Activated CD4-positive, alpha-beta T cell treated with anti-CD3 and anti-CD28 coated beads for 36 hours (primary cell): ENCODE measurements at regions not wholly inside any gene's neighbourhood (a gene's known extent, or its start where the extent isn't known, plus 50 kb on each side); places are given as distances from the start of the nearest gene placed in this dataset.
"Not testable (repeated sequence)": the region's sequence is repeated elsewhere in the genome, so short reads cannot be mapped to it uniquely, and the experiment has no call there.

ENCODE experiments used
- ATAC-seq: fragments of 200-7000 bp; cut with Tn5 transposase; one replicate; pipeline ENCODE4 v1.10.0; 2021; ENCODE audit warnings: mild to moderate bottlenecking, moderate library complexity
- CTCF ChIA-PET: fragments of 350-600 bp; sonication (Branson Sonifier 250); formaldehyde crosslinking; loops from one replicate; lab custom pipeline; 2021; ENCODE audit warnings: antibody characterized with exemption; lab: Charles Lee
- POLR2A ChIA-PET: fragments of 350-600 bp; sonication (Branson Sonifier 250); formaldehyde crosslinking; loops from one replicate; lab custom pipeline; 2021; ENCODE audit warnings: antibody characterized with exemption, inconsistent platforms; lab: Charles Lee
- DNase-seq: peaks from one replicate; pipeline ENCODE4 v3.0.0-alpha.2; 2020
- H3K27ac Mint-ChIP-seq: one replicate; pipeline ENCODE4 v1.8.0; 2021; ENCODE audit warnings: mixed read lengths
- H3K27me3 Mint-ChIP-seq: one replicate; pipeline ENCODE4 v1.8.0; 2021; ENCODE audit warnings: mixed read lengths
- H3K36me3 Mint-ChIP-seq: one replicate; pipeline ENCODE4 v1.8.0; 2021; ENCODE audit warnings: low read depth, mixed read lengths
- H3K4me1 Mint-ChIP-seq: one replicate; pipeline ENCODE4 v1.8.0; 2021; ENCODE audit warnings: mixed read lengths
- H3K4me3 Mint-ChIP-seq: one replicate; pipeline ENCODE4 v1.8.0; 2021; ENCODE audit warnings: mild to moderate bottlenecking, moderate library complexity, mixed read lengths
- H3K9me3 Mint-ChIP-seq: one replicate; pipeline ENCODE4 v1.8.0; 2021; ENCODE audit warnings: low read depth, mixed read lengths
- intact Hi-C, 2 experiments: fragments of 100-400 bp; cut with DNase I in 1 of 2; cut with micrococcal nuclease in 1 of 2; formaldehyde crosslinking; loops; one replicate each; pipeline versions ENCODE4 v1.14.2 to v1.15.1; 2022 to 2024; cut with DNase I, micrococcal nuclease

- H3K4me3 Mint-ChIP-seq: no peak overlapping the region
- no peaks in the 10 kb centered on the region for H3K36me3 Mint-ChIP-seq
- ATAC-seq: no peak
- H3K27ac Mint-ChIP-seq: no peak overlapping the region
- no peak for DNase-seq
- H3K4me1 Mint-ChIP-seq: no peaks in the 10 kb centered on the region
- H3K9me3 Mint-ChIP-seq: no peaks in the 10 kb centered on the region
- ChIA-PET CTCF (no interaction called here), POLR2A (no interaction called here)
- no peaks in the 10 kb centered on the region for H3K27me3 Mint-ChIP-seq
- intact Hi-C loops: no loop called here
These were observed 133.7 kb downstream of the DIRAS2 start for GRCh38 chr9:90508940-90509339.

GRCh38 chr9:90511711-90512110, 130.9 kb downstream of the DIRAS2 start:
- Mint-ChIP-seq H3K36me3 (no peaks in the 10 kb centered on the region), H3K4me1 (no peaks in the 10 kb centered on the region), H3K4me3 (no peak overlapping the region), H3K27ac (no peak overlapping the region), H3K9me3 (no peaks in the 10 kb centered on the region), H3K27me3 (peaks cover 3% of the 10 kb centered on the region)
- intact Hi-C loops: no loop called here
- CTCF ChIA-PET: interaction anchor here (0.9 kb wide), 1 partner anchor 14 kb away, joined by 3 read pairs; no protein-coding TSS in a partner anchor
- POLR2A ChIA-PET: no interaction called here
- DNase-seq: no peak
- no peak for ATAC-seq

- no peak for ATAC-seq
- no peaks in the 10 kb centered on the region for H3K9me3 Mint-ChIP-seq
- CTCF ChIA-PET: no interaction called here
These were observed 127.7 kb downstream of the DIRAS2 start for GRCh38 chr9:90514877-90515276.

GRCh38 chr9:90515510-90515909, 127.1 kb downstream of the DIRAS2 start:
- H3K9me3 Mint-ChIP-seq: no peaks in the 10 kb centered on the region
- no peak overlapping the region for H3K27ac Mint-ChIP-seq
- intact Hi-C loops: no loop called here
- H3K4me3 Mint-ChIP-seq: no peak overlapping the region
- POLR2A ChIA-PET: no interaction called here
- H3K36me3 Mint-ChIP-seq: no peaks in the 10 kb centered on the region
- DNase-seq: no peak
- no peak for ATAC-seq
- H3K4me1 Mint-ChIP-seq: no peaks in the 10 kb centered on the region
- CTCF ChIA-PET: no interaction called here
- H3K27me3 Mint-ChIP-seq: peaks cover 4% of the 10 kb centered on the region

More at GRCh38 chr9:90514877-90515276, 127.7 kb downstream of the DIRAS2 start:
- intact Hi-C loops: no loop called here
- Mint-ChIP-seq H3K4me3 (no peak overlapping the region), H3K27ac (no peak overlapping the region), H3K27me3 (peaks cover 4% of the 10 kb centered on the region), H3K36me3 (no peaks in the 10 kb centered on the region), H3K4me1 (no peaks in the 10 kb centered on the region)
- POLR2A ChIA-PET: no interaction called here
- DNase-seq: no peak

DNA sequence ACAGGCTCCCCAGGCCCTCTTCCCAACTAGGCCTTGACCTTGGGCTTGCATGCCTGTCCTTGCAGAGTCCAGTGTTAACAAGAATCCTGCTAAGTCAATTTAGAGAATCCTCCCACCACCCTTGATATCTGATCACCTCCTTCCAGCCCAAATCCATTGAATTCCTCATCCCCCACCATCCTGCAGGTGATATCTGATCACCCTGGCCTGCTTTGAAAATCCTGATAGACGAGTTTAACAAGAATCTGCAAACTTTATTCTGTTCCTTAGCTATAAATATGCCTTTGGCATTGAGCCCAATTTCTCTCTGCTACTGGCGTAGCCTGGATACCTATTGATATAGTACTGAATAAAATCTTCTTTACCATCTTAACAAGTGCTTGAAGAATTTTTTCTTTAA, 125.5 kb downstream of the DIRAS2 start:
- ATAC-seq: no peak
- H3K36me3 Mint-ChIP-seq: no peaks in the 10 kb centered on the region
- no peaks in the 10 kb centered on the region for H3K9me3 Mint-ChIP-seq
- POLR2A ChIA-PET: no interaction called here
- intact Hi-C loops: no loop called here
- CTCF ChIA-PET: no interaction called here
- DNase-seq: no peak
- peaks cover 10% of the 10 kb centered on the region for H3K27me3 Mint-ChIP-seq
- no peak overlapping the region for H3K4me3 Mint-ChIP-seq
- no peaks in the 10 kb centered on the region for H3K4me1 Mint-ChIP-seq
- H3K27ac Mint-ChIP-seq: no peak overlapping the region

DNA sequence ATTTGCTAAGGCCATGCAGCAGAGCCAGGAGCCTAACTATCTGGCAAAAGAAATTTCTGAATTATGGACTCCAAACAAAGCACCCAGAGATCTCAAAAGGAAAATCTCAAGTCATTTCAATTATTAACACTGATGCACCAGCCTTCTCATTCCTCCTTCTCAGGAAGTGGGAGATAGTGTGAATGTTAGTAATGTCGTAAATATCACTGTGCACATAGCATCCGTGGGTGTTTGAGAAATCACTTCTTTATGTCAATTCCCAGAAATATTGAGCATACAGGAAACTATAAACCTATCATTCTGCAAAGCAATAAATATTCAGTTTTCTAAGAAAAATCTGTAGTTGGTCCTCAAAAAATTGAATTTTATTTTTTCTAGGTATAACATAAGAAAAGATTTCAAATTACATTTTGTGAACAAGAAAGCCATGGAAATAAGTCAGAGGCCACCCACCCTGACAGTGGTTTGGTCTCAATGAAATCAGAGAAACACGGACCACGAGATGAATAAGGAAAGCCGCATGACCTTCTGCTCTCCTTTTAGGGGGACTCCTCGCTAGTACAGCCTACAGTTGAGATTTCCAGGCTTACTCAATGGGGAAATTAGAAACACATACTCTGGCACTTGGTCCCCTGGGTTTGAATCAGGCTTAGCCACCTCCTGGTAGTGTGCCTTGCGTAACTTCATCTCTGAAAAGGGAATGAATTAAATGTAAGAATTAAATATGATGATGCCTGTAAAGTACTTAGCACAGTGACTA, 120.6 kb downstream of the DIRAS2 start:
- ChIA-PET CTCF (no interaction called here), POLR2A (no interaction called here)

DNA sequence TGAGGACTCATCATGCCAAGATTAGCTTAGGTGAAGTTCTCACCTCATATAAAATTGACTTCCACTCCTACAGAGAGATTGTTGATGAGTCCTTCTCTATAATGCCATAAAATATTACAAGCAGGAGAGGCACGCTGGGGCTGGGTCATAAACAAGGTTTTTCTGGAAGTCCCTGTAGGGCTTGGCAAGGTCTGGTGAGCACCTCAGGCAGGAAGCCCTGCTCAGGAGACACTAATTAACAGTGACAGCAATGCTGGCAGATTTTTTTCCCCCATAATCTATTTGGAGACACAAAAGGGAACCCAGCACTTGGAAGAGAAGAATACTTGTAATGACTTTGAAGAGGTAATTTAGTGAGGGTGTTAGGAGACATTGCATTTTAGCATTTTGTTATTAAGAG, 118.7 kb downstream of the DIRAS2 start:
- H3K36me3 Mint-ChIP-seq: no peaks in the 10 kb centered on the region
- H3K9me3 Mint-ChIP-seq: no peaks in the 10 kb centered on the region

More for the DNA sequence above, 120.6 kb downstream of the DIRAS2 start:
- no peak for ATAC-seq
- no peaks in the 10 kb centered on the region for H3K9me3 Mint-ChIP-seq
- H3K4me3 Mint-ChIP-seq: no peak overlapping the region
- no peak overlapping the region for H3K27ac Mint-ChIP-seq
- H3K4me1 Mint-ChIP-seq: no peaks in the 10 kb centered on the region
- H3K36me3 Mint-ChIP-seq: no peaks in the 10 kb centered on the region
- DNase-seq: no peak
- intact Hi-C loops: no loop called here
- peaks cover 21% of the 10 kb centered on the region for H3K27me3 Mint-ChIP-seq

DNA sequence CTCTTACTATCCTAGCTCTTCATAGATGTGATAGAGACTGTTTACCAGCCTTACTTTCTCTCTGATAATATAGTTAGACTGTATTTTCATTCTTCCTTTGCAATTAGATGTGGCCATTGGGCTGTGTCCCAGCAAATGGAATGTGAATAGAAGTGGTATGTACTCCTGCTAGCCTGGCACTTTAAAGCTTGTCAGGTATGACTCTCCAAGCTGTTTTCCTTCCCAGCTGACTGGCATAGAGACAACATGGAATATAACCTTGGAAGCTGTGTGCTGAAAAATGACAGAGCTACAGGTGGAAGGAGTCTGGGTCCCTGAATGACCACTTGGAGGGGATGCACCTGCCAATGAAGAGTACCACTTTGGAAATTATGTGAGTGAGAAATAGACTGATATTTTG, 116.2 kb downstream of the DIRAS2 start:
- ATAC-seq: no peak
- no peaks in the 10 kb centered on the region for H3K4me1 Mint-ChIP-seq
- no peaks in the 10 kb centered on the region for H3K9me3 Mint-ChIP-seq
- ChIA-PET CTCF (no interaction called here), POLR2A (no interaction called here)
- H3K36me3 Mint-ChIP-seq: no peaks in the 10 kb centered on the region
- H3K27me3 Mint-ChIP-seq: peaks cover 28% of the 10 kb centered on the region
- no peak overlapping the region for H3K27ac Mint-ChIP-seq
- DNase-seq: no peak
- no peak overlapping the region for H3K4me3 Mint-ChIP-seq
- intact Hi-C loops: no loop called here

More for the DNA sequence above, 118.7 kb downstream of the DIRAS2 start:
- H3K4me1 Mint-ChIP-seq: no peaks in the 10 kb centered on the region
- ATAC-seq: no peak
- no peak for DNase-seq
- POLR2A ChIA-PET: no interaction called here
- intact Hi-C loops: no loop called here
- peaks cover 25% of the 10 kb centered on the region for H3K27me3 Mint-ChIP-seq
- no peak overlapping the region for H3K4me3 Mint-ChIP-seq
- CTCF ChIA-PET: interaction anchor here (0.8 to 1.6 kb wide), 2 partner anchors 10 to 232 kb away, joined by 3 to 4 read pairs; no protein-coding TSS in a partner anchor
- H3K27ac Mint-ChIP-seq: no peak overlapping the region

DNA sequence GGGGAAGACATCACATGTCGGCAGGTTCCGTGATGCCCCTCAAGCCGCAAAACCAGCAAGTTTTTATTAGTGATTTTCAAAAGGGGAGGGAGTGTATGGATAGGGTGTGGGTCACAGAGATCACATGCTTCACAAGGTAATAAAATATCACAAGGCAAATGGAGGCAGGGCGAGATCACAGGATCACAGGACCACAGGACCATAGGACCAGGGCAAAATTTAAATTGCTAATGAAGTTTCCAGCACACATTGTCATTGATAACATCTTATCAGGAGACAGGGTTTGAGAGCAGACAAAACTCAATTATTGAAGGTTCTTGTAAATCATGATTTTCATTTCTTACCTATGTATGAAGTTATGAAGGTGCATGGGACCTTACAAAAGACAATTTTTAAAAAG, 106.5 kb downstream of the DIRAS2 start:
- ATAC-seq, H3K27ac Mint-ChIP-seq, POLR2A ChIA-PET, H3K4me1 Mint-ChIP-seq, intact Hi-C loops, H3K4me3 Mint-ChIP-seq, H3K9me3 Mint-ChIP-seq, H3K36me3 Mint-ChIP-seq, CTCF ChIA-PET, DNase-seq: not testable (repeated sequence)
- peaks cover 26% of the 10 kb centered on the region for H3K27me3 Mint-ChIP-seq

DNA sequence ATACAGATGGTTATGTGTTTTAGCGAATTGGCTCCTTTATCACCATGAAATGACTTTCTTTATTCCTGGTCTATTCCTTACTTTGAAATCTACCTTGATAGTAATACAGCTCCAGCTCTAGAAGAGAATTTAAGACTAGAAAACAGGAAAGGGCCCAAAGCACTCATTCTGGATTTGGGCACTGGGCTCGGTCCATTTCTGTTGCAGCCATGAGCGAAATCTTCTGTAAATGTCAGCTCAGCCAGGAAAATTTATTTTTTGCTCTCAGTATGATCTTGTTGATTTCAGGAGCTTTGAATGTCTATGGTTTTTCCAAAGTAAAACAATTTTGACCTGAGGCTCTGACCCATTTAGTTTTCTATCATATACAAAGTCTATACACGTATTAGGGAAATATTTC, 104.1 kb downstream of the DIRAS2 start:
- Mint-ChIP-seq H3K4me3 (no peak overlapping the region), H3K27ac (no peak overlapping the region), H3K9me3 (no peaks in the 10 kb centered on the region), H3K4me1 (no peaks in the 10 kb centered on the region), H3K36me3 (no peaks in the 10 kb centered on the region), H3K27me3 (peaks cover 20% of the 10 kb centered on the region)
- CTCF ChIA-PET: no interaction called here
- POLR2A ChIA-PET: no interaction called here
- DNase-seq: no peak
- no peak for ATAC-seq
- intact Hi-C loops: no loop called here

- CTCF ChIA-PET: no interaction called here
- peaks cover 17% of the 10 kb centered on the region for H3K27me3 Mint-ChIP-seq
- H3K4me1 Mint-ChIP-seq: no peaks in the 10 kb centered on the region
- no peak for ATAC-seq
- H3K4me3 Mint-ChIP-seq: no peak overlapping the region
- no peaks in the 10 kb centered on the region for H3K36me3 Mint-ChIP-seq
- no peak for DNase-seq
- POLR2A ChIA-PET: no interaction called here
- no peak overlapping the region for H3K27ac Mint-ChIP-seq
- intact Hi-C loops: no loop called here
- no peaks in the 10 kb centered on the region for H3K9me3 Mint-ChIP-seq
These were observed 103.3 kb downstream of the DIRAS2 start for GRCh38 chr9:90539286-90539685.

- ATAC-seq: no peak
- ChIA-PET POLR2A (no interaction called here), CTCF (no interaction called here)
- H3K9me3 Mint-ChIP-seq: no peaks in the 10 kb centered on the region
- H3K36me3 Mint-ChIP-seq: no peaks in the 10 kb centered on the region
- H3K27me3 Mint-ChIP-seq: peaks cover 12% of the 10 kb centered on the region
- DNase-seq: no peak
- H3K27ac Mint-ChIP-seq: no peak overlapping the region
- no peaks in the 10 kb centered on the region for H3K4me1 Mint-ChIP-seq
- intact Hi-C loops: no loop called here
- no peak overlapping the region for H3K4me3 Mint-ChIP-seq
These were observed 101.9 kb downstream of the DIRAS2 start for GRCh38 chr9:90540734-90541133.
